K562 (cell line): ENCODE measurements at regions not wholly inside any gene's neighbourhood (a gene's known extent, or its start where the extent isn't known, plus 50 kb on each side); places are given as distances from the start of the nearest gene placed in this dataset.

Experiments
- ATAC-seq: fragments of 200-7000 bp; cut with Tn5 transposase; 3 replicates; pipeline ENCODE4 v1.9.1; 2020; ENCODE audit warnings: moderate library complexity
- BruUV-seq: library from RNA; stranded (reverse); fragments of 400-500 nt; replicated peaks from 2 replicates; lab custom pipeline; 2021; lab: Mats Ljungman, UMichigan
- CTCF ChIA-PET: fragments of 300-600 bp; formaldehyde crosslinking; extraction: SDS; loops from one replicate; lab custom pipeline; 2021; ENCODE audit warnings: low intra/inter-chr PET ratio; lab: Yijun Ruan, JAX
- POLR2A ChIA-PET: fragments of 300-600, 350-650 bp; sonication (Branson Sonifier 250); formaldehyde crosslinking; extraction: SDS; loops from one replicate; lab custom pipeline; 2021; ENCODE audit warnings: antibody characterized with exemption, inconsistent platforms; lab: Yijun Ruan, JAX
- DNase-seq, 4 experiments: peaks; one replicate each; pipeline versions ENCODE4 v3.0.0 to v3.0.0-alpha.2; 2011 to 2018; ENCODE audit warnings: low spot score in 3 of 4, mixed read lengths in 3 of 4; ENCODE audit errors: extremely low read depth in 1 of 4
- FAIRE-seq: peaks from 2 replicates; lab custom pipeline; 2011; peaks lifted over from hg19 to GRCh38; lab: Jason Lieb, UNC
- H2AFZ ChIP-seq: 2 replicates; pipeline ENCODE4 v1.6.0; 2011; ENCODE audit warnings: low read depth, low read length, control low read depth, inconsistent platforms
- H3K27ac ChIP-seq: fragments of 200-600 bp; 3 replicates; pipeline ENCODE4 v1.8.0; 2011; ENCODE audit warnings: low read depth, mild to moderate bottlenecking, control low read depth, inconsistent platforms, low read length, moderate library complexity, mixed read lengths; ENCODE audit errors: extremely low read depth
- H3K27me3 ChIP-seq, 2 experiments: fragments of 300-600 bp in 1 of 2; 2 replicates in 1 of 2; 3 replicates in 1 of 2; pipeline versions ENCODE4 v1.6.0 to v1.8.0; 2011; ENCODE audit warnings: inconsistent platforms in 2 of 2, low read length in 2 of 2, mild to moderate bottlenecking in 1 of 2, mixed read lengths in 1 of 2, moderate library complexity in 1 of 2; ENCODE audit not compliant: control insufficient read depth in 2 of 2, insufficient read depth in 2 of 2
- H3K36me3 ChIP-seq: fragments of 300-600 bp; 3 replicates; pipeline ENCODE4 v1.8.0; 2011; ENCODE audit warnings: mild to moderate bottlenecking, low read length, inconsistent platforms; ENCODE audit not compliant: control insufficient read depth, insufficient read depth
- H3K4me1 ChIP-seq, 2 experiments: fragments of 200-600 bp in 1 of 2; replicated peaks in 1 of 2; 2 replicates in 1 of 2; 3 replicates in 1 of 2; pipeline versions ENCODE4 v1.5.1 to v1.8.0; 2011; ENCODE audit warnings: inconsistent platforms in 2 of 2, low read length in 2 of 2, mild to moderate bottlenecking in 1 of 2, mixed read lengths in 1 of 2, moderate library complexity in 1 of 2; ENCODE audit not compliant: control insufficient read depth in 2 of 2, insufficient read depth in 2 of 2
- H3K4me2 ChIP-seq: 2 replicates; pipeline ENCODE4 v1.6.1; 2011; ENCODE audit warnings: low read length, control low read depth, inconsistent platforms, mixed read lengths; ENCODE audit not compliant: insufficient read depth
- H3K4me3 ChIP-seq: fragments of 200-600 bp; sonication (generic), shearing (Covaris generic); 2 replicates; pipeline ENCODE4 v1.5.1; 2016; ENCODE audit warnings: control low read depth, inconsistent platforms
- H3K79me2 ChIP-seq: fragments of 200-600 bp; 3 replicates; pipeline ENCODE4 v1.8.0; 2011; ENCODE audit warnings: low read length, inconsistent platforms; ENCODE audit not compliant: control insufficient read depth, insufficient read depth
- H3K9ac ChIP-seq, 2 experiments: 2 replicates each; pipeline versions ENCODE4 v1.6.0 to v1.6.1; 2011; ENCODE audit warnings: low read depth in 2 of 2, low read length in 2 of 2, control low read depth in 1 of 2, inconsistent platforms in 1 of 2, mild to moderate bottlenecking in 1 of 2, mixed read lengths in 1 of 2; ENCODE audit not compliant: insufficient read depth in 1 of 2
- H3K9me1 ChIP-seq: one replicate; pipeline ENCODE4 v1.6.0; 2011; ENCODE audit warnings: inconsistent platforms, mild to moderate bottlenecking, low read length, moderate library complexity; ENCODE audit not compliant: control insufficient read depth, insufficient read depth
- H3K9me3 ChIP-seq: replicated peaks from 2 replicates; pipeline ENCODE4 v1.5.1; 2011; ENCODE audit warnings: low read depth, low read length, inconsistent platforms; ENCODE audit not compliant: control insufficient read depth, insufficient read depth
- H4K20me1 ChIP-seq: replicated peaks from 2 replicates; pipeline ENCODE4 v1.6.1; 2011; ENCODE audit warnings: low read length, inconsistent platforms, mixed read lengths; ENCODE audit not compliant: control insufficient read depth, insufficient read depth
- BCOR ChIP-seq: fragments of 450-650 bp; IDR thresholded peaks from 2 replicates; pipeline ENCODE4 v1.6.1; 2016
- CBX1 ChIP-seq: sonication (generic); IDR thresholded peaks from 2 replicates; pipeline ENCODE4 v1.6.1; 2016; ENCODE audit warnings: antibody characterized with exemption, low read depth, mild to moderate bottlenecking
- CHD4 ChIP-seq: fragments of 200-600 bp; sonication (generic); IDR thresholded peaks from 3 replicates; pipeline ENCODE4 v1.6.1; 2012; ENCODE audit warnings: low read depth, mild to moderate bottlenecking, mixed read lengths, low read length, inconsistent platforms; ENCODE audit not compliant: insufficient read depth, insufficient replicate concordance, poor library complexity, severe bottlenecking
- EHMT2 ChIP-seq: fragments of 450-650 bp; IDR thresholded peaks from 2 replicates; pipeline ENCODE4 v1.6.1; 2018; ENCODE audit warnings: antibody characterized with exemption
- FOXJ3 ChIP-seq: sonication (generic); formaldehyde crosslinking; IDR thresholded peaks from 2 replicates; pipeline ENCODE4 v1.4.0; 2020; ENCODE audit warnings: mild to moderate bottlenecking, missing genetic modification reagents
- FUS ChIP-seq: fragments of 200-400 bp; formaldehyde crosslinking; optimal IDR thresholded peaks from 2 replicates; pipeline ENCODE3; 2017; ENCODE audit warnings: low read depth, low read length
- GTF2F1 ChIP-seq: IDR thresholded peaks from 2 replicates; pipeline ENCODE4 v1.6.1; 2011; ENCODE audit warnings: low read depth, low read length, improper control_type of control experiment
- HCFC1 ChIP-seq: IDR thresholded peaks from 2 replicates; pipeline ENCODE4 v1.6.1; 2012; ENCODE audit warnings: low read depth, low read length, improper control_type of control experiment
- MCM7 ChIP-seq, 2 experiments: fragments of 450-650 bp; IDR thresholded peaks; 2 replicates each; pipeline ENCODE4 v1.6.1; 2016 to 2018
- MIER1 ChIP-seq: fragments of 450-650 bp; IDR thresholded peaks from 2 replicates; pipeline ENCODE4 v1.6.1; 2016; ENCODE audit warnings: antibody characterized with exemption, mild to moderate bottlenecking, low read depth
- MTF1 ChIP-seq: fragments of 250-450 bp; sonication (Bioruptor Pico); IDR thresholded peaks from 2 replicates; pipeline ENCODE4 v1.9.0; 2021; ENCODE audit warnings: moderate library complexity, mild to moderate bottlenecking, inconsistent platforms, borderline replicate concordance
- PRMT5 ChIP-seq: sonication (generic); formaldehyde crosslinking; IDR thresholded peaks from 2 replicates; pipeline ENCODE4 v1.5.0; 2020; ENCODE audit warnings: missing genetic modification reagents
- TAF1 ChIP-seq: IDR thresholded peaks from 2 replicates; pipeline ENCODE4 v1.6.1; 2011; ENCODE audit warnings: mild to moderate bottlenecking, low read length, moderate library complexity; ENCODE audit not compliant: insufficient read depth, control insufficient read depth, severe bottlenecking; ENCODE audit errors: extremely low read depth
- TAF7 ChIP-seq: fragments of 450-650 bp; IDR thresholded peaks from 2 replicates; pipeline ENCODE4 v1.6.1; 2016; ENCODE audit warnings: missing genetic modification characterization, missing compliant biosample characterization
- ZC3H8 ChIP-seq: fragments of 450-650 bp; IDR thresholded peaks from 2 replicates; pipeline ENCODE4 v1.6.1; 2017
- ZNF384 ChIP-seq: IDR thresholded peaks from 2 replicates; pipeline ENCODE4 v1.6.1; 2012; ENCODE audit warnings: low read depth, low read length, improper control_type of control experiment
- WGBS: fragments of 100-300 bp; shearing (Covaris generic); methylation state at CpG from one replicate; pipeline ENCODE4 v1.1.6; 2016; ENCODE audit warnings: low coverage, mixed read lengths; ENCODE audit not compliant: insufficient coverage; ENCODE audit errors: missing lambda C conversion rate; 5-methylcytosine and 5-hydroxymethylcytosine counted together
- in situ Hi-C: fragments of 300-500 bp; cut with MboI; formaldehyde crosslinking; loops from 4 replicates; pipeline ENCODE4 v1.15.0; 2018; ENCODE audit warnings: inconsistent platforms, mixed read lengths
- intact Hi-C: fragments of 100-400 bp; cut with micrococcal nuclease; formaldehyde crosslinking; loops from 2 replicates; pipeline ENCODE4 v1.14.2; 2022
- TF ChIP-seq, protein P1 (sequence below): sonication (generic); formaldehyde crosslinking; IDR thresholded peaks from 2 replicates; pipeline ENCODE4 v1.8.0; 2023; ENCODE audit warnings: missing genetic modification reagents, mild to moderate bottlenecking, borderline replicate concordance
- TF ChIP-seq, protein P2 (sequence below): fragments of 450-650 bp; formaldehyde crosslinking; IDR thresholded peaks from 2 replicates; pipeline ENCODE4 v1.4.0; 2022; ENCODE audit warnings: mild to moderate bottlenecking, moderate library complexity

DNA sequence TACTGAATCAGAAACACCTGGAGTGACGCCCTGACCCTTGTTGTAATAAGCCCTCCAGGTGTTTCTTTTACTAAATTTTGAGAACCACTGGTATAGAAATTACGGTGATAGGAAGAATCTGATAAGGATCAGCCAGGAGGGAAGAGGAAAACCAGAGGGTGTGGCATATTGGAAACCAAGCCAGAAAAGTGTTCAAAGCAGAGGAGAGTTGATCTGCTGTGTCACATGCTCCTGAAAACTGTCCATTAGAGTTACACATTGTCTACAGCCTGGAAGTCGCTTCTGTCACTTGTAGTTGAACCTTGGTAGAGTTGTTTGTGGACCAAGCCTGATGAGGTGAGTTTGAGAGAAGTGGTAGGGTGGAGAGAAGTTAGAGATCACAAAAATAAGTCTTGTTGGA is 497.4 kb downstream of the ENC1 start (continued):
- TF ChIP-seq, protein P1, sequence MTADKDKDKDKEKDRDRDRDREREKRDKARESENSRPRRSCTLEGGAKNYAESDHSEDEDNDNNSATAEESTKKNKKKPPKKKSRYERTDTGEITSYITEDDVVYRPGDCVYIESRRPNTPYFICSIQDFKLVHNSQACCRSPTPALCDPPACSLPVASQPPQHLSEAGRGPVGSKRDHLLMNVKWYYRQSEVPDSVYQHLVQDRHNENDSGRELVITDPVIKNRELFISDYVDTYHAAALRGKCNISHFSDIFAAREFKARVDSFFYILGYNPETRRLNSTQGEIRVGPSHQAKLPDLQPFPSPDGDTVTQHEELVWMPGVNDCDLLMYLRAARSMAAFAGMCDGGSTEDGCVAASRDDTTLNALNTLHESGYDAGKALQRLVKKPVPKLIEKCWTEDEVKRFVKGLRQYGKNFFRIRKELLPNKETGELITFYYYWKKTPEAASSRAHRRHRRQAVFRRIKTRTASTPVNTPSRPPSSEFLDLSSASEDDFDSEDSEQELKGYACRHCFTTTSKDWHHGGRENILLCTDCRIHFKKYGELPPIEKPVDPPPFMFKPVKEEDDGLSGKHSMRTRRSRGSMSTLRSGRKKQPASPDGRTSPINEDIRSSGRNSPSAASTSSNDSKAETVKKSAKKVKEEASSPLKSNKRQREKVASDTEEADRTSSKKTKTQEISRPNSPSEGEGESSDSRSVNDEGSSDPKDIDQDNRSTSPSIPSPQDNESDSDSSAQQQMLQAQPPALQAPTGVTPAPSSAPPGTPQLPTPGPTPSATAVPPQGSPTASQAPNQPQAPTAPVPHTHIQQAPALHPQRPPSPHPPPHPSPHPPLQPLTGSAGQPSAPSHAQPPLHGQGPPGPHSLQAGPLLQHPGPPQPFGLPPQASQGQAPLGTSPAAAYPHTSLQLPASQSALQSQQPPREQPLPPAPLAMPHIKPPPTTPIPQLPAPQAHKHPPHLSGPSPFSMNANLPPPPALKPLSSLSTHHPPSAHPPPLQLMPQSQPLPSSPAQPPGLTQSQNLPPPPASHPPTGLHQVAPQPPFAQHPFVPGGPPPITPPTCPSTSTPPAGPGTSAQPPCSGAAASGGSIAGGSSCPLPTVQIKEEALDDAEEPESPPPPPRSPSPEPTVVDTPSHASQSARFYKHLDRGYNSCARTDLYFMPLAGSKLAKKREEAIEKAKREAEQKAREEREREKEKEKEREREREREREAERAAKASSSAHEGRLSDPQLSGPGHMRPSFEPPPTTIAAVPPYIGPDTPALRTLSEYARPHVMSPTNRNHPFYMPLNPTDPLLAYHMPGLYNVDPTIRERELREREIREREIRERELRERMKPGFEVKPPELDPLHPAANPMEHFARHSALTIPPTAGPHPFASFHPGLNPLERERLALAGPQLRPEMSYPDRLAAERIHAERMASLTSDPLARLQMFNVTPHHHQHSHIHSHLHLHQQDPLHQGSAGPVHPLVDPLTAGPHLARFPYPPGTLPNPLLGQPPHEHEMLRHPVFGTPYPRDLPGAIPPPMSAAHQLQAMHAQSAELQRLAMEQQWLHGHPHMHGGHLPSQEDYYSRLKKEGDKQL = no peak

DNA sequence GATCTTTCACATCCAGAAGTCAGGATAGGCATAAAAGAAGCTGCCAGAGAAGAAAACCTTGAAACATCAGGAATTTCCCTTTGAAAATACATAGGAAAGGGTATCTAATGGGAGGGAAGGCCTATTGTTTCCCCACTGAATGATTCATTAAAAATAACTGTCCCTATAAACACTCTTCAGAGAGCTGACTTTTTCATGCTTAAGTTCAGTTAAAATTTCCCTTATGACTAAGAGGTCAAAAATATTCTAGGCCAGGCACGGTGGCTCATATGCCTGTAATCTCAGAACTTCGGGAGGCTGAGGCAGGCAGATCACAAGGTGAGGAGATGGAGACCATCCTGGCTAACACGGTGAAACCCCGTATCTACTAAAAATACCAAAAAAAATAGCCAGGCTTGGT is 499.5 kb downstream of the ENC1 start:
- WGBS = 4% methylated on average over 4 of the region's 4 CpGs
- POLR2A ChIA-PET = no interaction called here
- Histone ChIP-seq H2AFZ (no peak overlapping the region), H3K4me2 (no peak overlapping the region), H4K20me1 (no peaks in the 10 kb centered on the region), H3K27me3 (peaks cover 2 to 9% of the 10 kb centered on the region in 2 experiments; a peak in 3 of 5 replicates), H3K4me1 (no peaks in the 10 kb centered on the region), H3K9me3 (no peaks in the 10 kb centered on the region)
- ATAC-seq = no peak
- no peak for FAIRE-seq
- DNase-seq = no peak
- TF ChIP-seq MIER1 (no peak), BCOR (no peak), TAF1 (no peak), FUS (no peak), HCFC1 (no peak), MTF1 (no peak), PRMT5 (CRISPR knock-in tag) (no peak), ZC3H8 (no peak), CBX1 (no peak), EHMT2 (no peak), MCM7 (IDR thresholded peaks at IDR 0.05) (no peak), TAF7 (tag) (no peak), ZNF384 (no peak), CHD4 (no peak), FOXJ3 (CRISPR knock-in tag) (no peak), GTF2F1 (no peak)
- TF ChIP-seq, protein P2, sequence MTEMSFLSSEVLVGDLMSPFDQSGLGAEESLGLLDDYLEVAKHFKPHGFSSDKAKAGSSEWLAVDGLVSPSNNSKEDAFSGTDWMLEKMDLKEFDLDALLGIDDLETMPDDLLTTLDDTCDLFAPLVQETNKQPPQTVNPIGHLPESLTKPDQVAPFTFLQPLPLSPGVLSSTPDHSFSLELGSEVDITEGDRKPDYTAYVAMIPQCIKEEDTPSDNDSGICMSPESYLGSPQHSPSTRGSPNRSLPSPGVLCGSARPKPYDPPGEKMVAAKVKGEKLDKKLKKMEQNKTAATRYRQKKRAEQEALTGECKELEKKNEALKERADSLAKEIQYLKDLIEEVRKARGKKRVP (CRISPR knock-in tag) = no peak
- TF ChIP-seq, all 486 proteins: peak for 0
- BruUV-seq = no TSS peak
- no peaks in the 10 kb centered on the region for H3K79me2 ChIP-seq
- H3K27ac ChIP-seq = no peak overlapping the region
- H3K9ac ChIP-seq = no peak overlapping the region
- no peaks in the 10 kb centered on the region for H3K9me1 ChIP-seq
- no peaks in the 10 kb centered on the region for H3K36me3 ChIP-seq
- H3K4me3 ChIP-seq = no peak overlapping the region
- CTCF ChIA-PET = no interaction called here
- intact Hi-C loops (no loop called here), in situ Hi-C loops (no loop called here)
